GOT3 (cell line): ENCODE measurements at regions not wholly inside any gene's neighbourhood (a gene's known extent, or its start where the extent isn't known, plus 50 kb on each side); places are given as distances from the start of the nearest gene placed in this dataset.

Experiments
- DNase-seq: peaks from one replicate; lab custom pipeline; 2025; ENCODE audit warnings: mixed read lengths; lab: John Stamatoyannopoulos, UW

- DNase-seq, result no peak
These were observed 52.4 kb upstream of the TRIO start for GRCh38 chr5:14090755-14091154.

GRCh38 chr5:14090290-14090689, 52.9 kb upstream of the TRIO start:
- no peak for DNase-seq

GRCh38 chr5:14089198-14089597, 53.9 kb upstream of the TRIO start:
- DNase-seq, result no peak

GRCh38 chr5:14086261-14086660, 56.9 kb upstream of the TRIO start:
- DNase-seq, result no peak

GRCh38 chr5:14082973-14083372, 60.2 kb upstream of the TRIO start:
- no peak for DNase-seq

- DNase-seq, result no peak
These were observed 60.6 kb upstream of the TRIO start for GRCh38 chr5:14082523-14082922.

- no peak for DNase-seq
These were observed 61.4 kb upstream of the TRIO start for GRCh38 chr5:14081791-14082190.

- no peak for DNase-seq
These were observed 64.4 kb upstream of the TRIO start for GRCh38 chr5:14078716-14079115.

- no peak for DNase-seq
These were observed 65.6 kb upstream of the TRIO start for GRCh38 chr5:14077501-14077900.

- DNase-seq, result no peak
These were observed 66.6 kb upstream of the TRIO start for GRCh38 chr5:14076561-14076960.

GRCh38 chr5:14075937-14076336, 67.2 kb upstream of the TRIO start:
- no peak for DNase-seq

- DNase-seq, result no peak
These were observed 71.7 kb upstream of the TRIO start for GRCh38 chr5:14071433-14071832.

- no peak for DNase-seq
These were observed 74.1 kb upstream of the TRIO start for GRCh38 chr5:14069021-14069420.

GRCh38 chr5:14068136-14068535, 75.0 kb upstream of the TRIO start:
- DNase-seq, result no peak

- no peak for DNase-seq
These were observed 76.8 kb upstream of the TRIO start for GRCh38 chr5:14066326-14066725.

GRCh38 chr5:14064841-14065240, 78.3 kb upstream of the TRIO start:
- DNase-seq, result no peak

- no peak for DNase-seq
These were observed 79.5 kb upstream of the TRIO start for GRCh38 chr5:14063691-14064090.

GRCh38 chr5:14063138-14063537, 80.0 kb upstream of the TRIO start:
- DNase-seq, result no peak

GRCh38 chr5:14062178-14062577, 81.0 kb upstream of the TRIO start:
- DNase-seq, result peak; percentile 17

GRCh38 chr5:14061106-14061505, 82.0 kb upstream of the TRIO start:
- no peak for DNase-seq

- DNase-seq, result no peak
These were observed 82.9 kb upstream of the TRIO start for GRCh38 chr5:14060218-14060617.

- no peak for DNase-seq
These were observed 83.3 kb upstream of the TRIO start for GRCh38 chr5:14059810-14060209.

GRCh38 chr5:14057289-14057688, 85.9 kb upstream of the TRIO start:
- DNase-seq, result no peak

GRCh38 chr5:14056039-14056438, 87.1 kb upstream of the TRIO start:
- DNase-seq, result no peak
